GM19467 (cell line): ENCODE measurements at regions not wholly inside any gene's neighbourhood (a gene's known extent, or its start where the extent isn't known, plus 50 kb on each side); places are given as distances from the start of the nearest gene placed in this dataset.

Experiments
- ATAC-seq: cut with Tn5 transposase; IDR thresholded peaks from one replicate; pipeline ENCODE4 v1.9.1; 2021; ENCODE audit warnings: mild to moderate bottlenecking, moderate library complexity; ENCODE audit not compliant: unreplicated experiment

GRCh38 chr4:125507141-125507540, 192.4 kb downstream of the FAT4 start:
- no peak for ATAC-seq

GRCh38 chr4:125511715-125512114, 197.0 kb downstream of the FAT4 start:
- ATAC-seq = no peak

- ATAC-seq = no peak
These were observed 200.3 kb downstream of the FAT4 start for GRCh38 chr4:125515016-125515415.

- ATAC-seq = no peak
These were observed 203.1 kb downstream of the FAT4 start for GRCh38 chr4:125517831-125518230.

GRCh38 chr4:125518281-125518680, 203.5 kb downstream of the FAT4 start:
- ATAC-seq = no peak

GRCh38 chr4:125519371-125520146, 204.8 kb downstream of the FAT4 start:
- ATAC-seq = no peak

- no peak for ATAC-seq
These were observed 205.7 kb downstream of the FAT4 start for GRCh38 chr4:125520258-125520990.

- no peak for ATAC-seq
These were observed 207.8 kb downstream of the FAT4 start for GRCh38 chr4:125522588-125522987.

GRCh38 chr4:125522992-125523391, 208.2 kb downstream of the FAT4 start:
- ATAC-seq = no peak

GRCh38 chr4:125526420-125526819, 211.7 kb downstream of the FAT4 start:
- no peak for ATAC-seq

- ATAC-seq = no peak
These were observed 212.9 kb downstream of the FAT4 start for GRCh38 chr4:125527681-125528080.

- no peak for ATAC-seq
These were observed 214.3 kb downstream of the FAT4 start for GRCh38 chr4:125529071-125529470.

GRCh38 chr4:125538670-125539069, 223.9 kb downstream of the FAT4 start:
- ATAC-seq = no peak

- no peak for ATAC-seq
These were observed 224.9 kb downstream of the FAT4 start for GRCh38 chr4:125539691-125540090.

- no peak for ATAC-seq
These were observed 227.2 kb downstream of the FAT4 start for GRCh38 chr4:125541836-125542385.

GRCh38 chr4:125546272-125546671, 231.5 kb downstream of the FAT4 start:
- no peak for ATAC-seq

GRCh38 chr4:125547836-125548235, 233.1 kb downstream of the FAT4 start:
- ATAC-seq = no peak

GRCh38 chr4:125550769-125551168, 236.0 kb downstream of the FAT4 start:
- no peak for ATAC-seq

GRCh38 chr4:125551466-125551865, 236.7 kb downstream of the FAT4 start:
- no peak for ATAC-seq

GRCh38 chr4:125551967-125552366, 237.2 kb downstream of the FAT4 start:
- ATAC-seq = no peak

GRCh38 chr4:125572601-125573000, 257.8 kb downstream of the FAT4 start:
- ATAC-seq = no peak

GRCh38 chr4:125573368-125573767, 258.6 kb downstream of the FAT4 start:
- no peak for ATAC-seq
